ENCODE measurements at regions not wholly inside any gene's neighbourhood (a gene's known extent, or its start where the extent isn't known, plus 50 kb on each side); places are given as distances from the start of the nearest gene placed in this dataset.
A peak's percentile ranks its signal among the peaks of the same experiment; 100 is the strongest.

DNA sequence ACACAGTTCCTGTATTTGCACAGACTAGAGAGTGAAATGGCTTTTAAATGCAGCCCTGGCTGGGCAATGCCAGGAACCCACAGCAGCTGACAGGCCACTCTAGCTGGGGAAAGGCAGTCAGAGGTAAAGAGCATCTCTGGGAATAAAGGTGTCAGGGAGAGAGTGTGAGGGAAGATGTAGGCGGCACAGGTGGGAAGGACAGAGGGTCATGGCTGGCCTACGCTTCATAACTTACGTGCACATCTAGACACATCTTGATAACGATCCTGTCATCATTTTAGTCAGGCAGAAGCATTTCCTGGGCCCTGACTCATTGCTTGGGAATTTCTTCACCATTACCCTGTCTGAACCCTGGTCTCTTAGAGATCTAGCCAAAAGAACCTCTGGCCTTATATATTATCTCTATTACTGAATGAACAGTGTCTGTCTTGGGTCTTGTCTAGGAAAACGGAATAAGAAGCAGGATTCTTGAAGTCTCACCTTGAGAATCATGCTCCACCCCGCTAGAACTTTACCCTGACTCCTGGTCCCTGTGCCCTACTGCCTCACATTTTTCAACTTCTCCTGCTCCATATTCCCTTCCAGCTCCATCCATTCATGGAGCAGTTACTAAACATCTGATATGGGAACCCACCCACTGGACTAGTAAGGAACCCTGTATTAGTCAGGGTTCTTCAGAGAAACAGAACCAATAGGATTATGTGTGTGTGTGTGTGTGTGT lies 106.4 kb upstream of the ELL2 start:
- H3K4me3 ChIP-seq (ENCODE audit: low read depth, low read length) = no peak overlapping the region

DNA sequence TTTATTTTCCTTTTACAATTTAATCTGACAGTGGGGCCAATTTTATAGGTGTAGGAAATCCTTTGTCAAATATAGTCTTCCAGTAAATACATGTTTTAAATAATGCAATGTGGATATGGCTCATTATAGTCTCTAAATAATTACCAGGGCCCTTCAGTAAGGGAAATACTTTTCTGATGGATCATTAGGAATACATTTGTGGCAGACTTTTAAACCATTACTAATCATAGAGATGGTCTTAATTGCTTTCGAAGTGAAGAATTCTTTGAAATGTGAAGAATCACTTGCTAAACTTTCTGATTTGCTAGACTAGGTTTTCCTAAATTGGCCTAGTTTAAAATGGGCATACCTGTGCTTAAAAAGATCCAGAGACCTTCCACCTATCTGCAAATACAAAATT lies 105.6 kb upstream of the ELL2 start:
- H3K4me3 ChIP-seq (ENCODE audit: low read depth, low read length) = no peak overlapping the region
- TF ChIP-seq, protein P1, sequence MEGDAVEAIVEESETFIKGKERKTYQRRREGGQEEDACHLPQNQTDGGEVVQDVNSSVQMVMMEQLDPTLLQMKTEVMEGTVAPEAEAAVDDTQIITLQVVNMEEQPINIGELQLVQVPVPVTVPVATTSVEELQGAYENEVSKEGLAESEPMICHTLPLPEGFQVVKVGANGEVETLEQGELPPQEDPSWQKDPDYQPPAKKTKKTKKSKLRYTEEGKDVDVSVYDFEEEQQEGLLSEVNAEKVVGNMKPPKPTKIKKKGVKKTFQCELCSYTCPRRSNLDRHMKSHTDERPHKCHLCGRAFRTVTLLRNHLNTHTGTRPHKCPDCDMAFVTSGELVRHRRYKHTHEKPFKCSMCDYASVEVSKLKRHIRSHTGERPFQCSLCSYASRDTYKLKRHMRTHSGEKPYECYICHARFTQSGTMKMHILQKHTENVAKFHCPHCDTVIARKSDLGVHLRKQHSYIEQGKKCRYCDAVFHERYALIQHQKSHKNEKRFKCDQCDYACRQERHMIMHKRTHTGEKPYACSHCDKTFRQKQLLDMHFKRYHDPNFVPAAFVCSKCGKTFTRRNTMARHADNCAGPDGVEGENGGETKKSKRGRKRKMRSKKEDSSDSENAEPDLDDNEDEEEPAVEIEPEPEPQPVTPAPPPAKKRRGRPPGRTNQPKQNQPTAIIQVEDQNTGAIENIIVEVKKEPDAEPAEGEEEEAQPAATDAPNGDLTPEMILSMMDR (conservative IDR thresholded peaks at IDR 0.05; ENCODE audit: low read depth, low read length) = no peak
- DNase-seq (ENCODE audit: low read depth) = no peak

More for the DNA sequence above, 106.4 kb upstream of the ELL2 start:
- DNase-seq (ENCODE audit: low read depth) = peak; percentile 81
- TF ChIP-seq, protein P1 (conservative IDR thresholded peaks at IDR 0.05; ENCODE audit: low read depth, low read length) = no peak

DNA sequence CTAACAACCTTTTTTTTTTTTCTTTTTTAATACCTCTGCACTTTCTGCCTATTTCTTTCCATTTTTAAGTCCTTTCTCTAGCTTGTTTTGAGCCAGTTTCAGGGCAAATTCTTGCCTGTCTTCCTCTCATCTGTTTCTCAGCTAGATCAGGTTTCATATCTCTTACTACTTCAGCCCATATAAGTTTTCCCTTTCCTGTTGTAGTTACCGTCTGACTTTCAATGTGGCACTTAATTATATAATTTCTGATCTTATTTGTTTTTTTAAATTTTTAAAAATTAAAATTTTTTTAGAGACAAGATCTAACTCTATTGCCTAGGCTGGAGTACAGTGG lies 104.7 kb upstream of the ELL2 start:
- DNase-seq (ENCODE audit: low read depth) = no peak
- TF ChIP-seq, protein P1 (conservative IDR thresholded peaks at IDR 0.05; ENCODE audit: low read depth, low read length) = no peak

DNA sequence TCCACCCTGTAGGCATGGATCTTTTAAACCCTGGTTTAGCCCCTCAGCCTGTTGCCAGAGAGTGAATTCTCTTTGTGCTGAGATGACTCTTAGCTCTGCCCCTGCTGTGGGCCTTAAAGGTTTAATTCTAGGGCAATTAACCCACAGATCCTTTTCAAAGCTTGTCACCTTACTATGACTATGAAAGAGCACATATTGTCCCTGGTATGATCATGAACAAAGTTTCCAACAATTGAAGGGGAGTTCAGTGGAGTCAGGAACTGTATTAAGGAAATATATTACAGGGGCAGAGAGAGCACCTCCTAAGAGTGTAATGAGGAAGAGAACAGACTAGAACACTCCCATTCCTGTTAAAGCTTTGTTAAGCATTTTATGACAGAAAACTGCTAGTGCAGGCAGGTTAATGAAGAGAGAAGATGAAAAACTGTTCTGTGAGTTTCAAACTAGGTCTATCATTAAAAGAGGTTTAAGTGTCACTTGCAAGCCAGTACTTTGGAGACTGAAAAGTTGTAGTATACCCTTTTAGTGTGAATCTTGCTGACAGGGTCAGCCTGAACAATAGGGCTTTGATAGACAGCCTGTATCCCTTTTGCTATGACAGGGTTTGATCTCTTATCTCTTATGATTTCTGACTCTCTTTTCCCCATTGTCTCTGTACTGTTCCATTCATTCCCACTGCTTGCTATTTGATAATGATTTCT lies 104.2 kb upstream of the ELL2 start:
- no peak for DNase-seq (ENCODE audit: low read depth)
- TF ChIP-seq, protein P1 (conservative IDR thresholded peaks at IDR 0.05; ENCODE audit: low read depth, low read length) = no peak
- H3K4me3 ChIP-seq (ENCODE audit: low read depth, low read length) = no peak overlapping the region

More for the DNA sequence above, 104.7 kb upstream of the ELL2 start:
- no peak overlapping the region for H3K4me3 ChIP-seq (ENCODE audit: low read depth, low read length)

DNA sequence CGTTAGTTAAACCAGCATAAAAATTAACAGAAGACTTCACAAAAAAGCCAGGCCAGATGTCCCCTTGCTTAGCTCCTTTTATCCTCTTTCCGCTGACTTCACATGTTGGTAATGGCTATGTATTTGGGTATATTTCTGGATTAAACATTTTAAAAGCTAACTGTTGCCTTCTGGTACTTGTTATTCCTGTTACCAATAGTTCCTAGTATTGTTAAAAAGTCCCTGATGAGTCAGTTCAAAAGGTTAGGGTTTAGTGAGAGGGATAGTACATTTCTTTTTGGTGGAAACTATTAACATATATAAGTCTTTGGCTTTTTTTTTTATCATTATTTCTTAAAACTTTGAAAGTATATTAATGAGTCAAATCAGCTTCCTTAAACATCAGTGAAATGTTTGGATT lies 103.2 kb upstream of the ELL2 start:
- TF ChIP-seq, protein P1 (conservative IDR thresholded peaks at IDR 0.05; ENCODE audit: low read depth, low read length) = no peak
- no peak for DNase-seq (ENCODE audit: low read depth)
- H3K4me3 ChIP-seq (ENCODE audit: low read depth, low read length) = no peak overlapping the region

DNA sequence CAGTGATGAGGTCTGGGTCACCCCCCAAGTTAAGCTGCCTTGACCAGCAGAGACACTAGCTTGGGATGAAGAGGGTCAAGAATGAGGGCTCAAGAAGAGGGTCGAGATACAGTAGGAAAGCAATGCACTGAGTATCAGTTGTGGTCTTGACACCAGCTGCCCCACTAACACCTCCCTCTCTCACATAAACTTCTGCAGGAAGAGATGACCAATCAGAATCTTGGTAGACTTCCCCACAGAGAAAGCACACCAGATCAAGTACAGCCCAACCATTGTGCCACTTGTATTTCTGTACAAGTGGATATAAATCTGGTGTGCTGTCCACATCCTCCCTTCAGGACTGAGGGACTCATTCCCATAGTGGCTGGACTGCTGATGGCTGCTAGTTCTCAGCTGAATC lies 101.2 kb upstream of the ELL2 start:
- DNase-seq (ENCODE audit: low read depth) = no peak
- TF ChIP-seq, protein P1 (conservative IDR thresholded peaks at IDR 0.05; ENCODE audit: low read depth, low read length) = no peak

DNA sequence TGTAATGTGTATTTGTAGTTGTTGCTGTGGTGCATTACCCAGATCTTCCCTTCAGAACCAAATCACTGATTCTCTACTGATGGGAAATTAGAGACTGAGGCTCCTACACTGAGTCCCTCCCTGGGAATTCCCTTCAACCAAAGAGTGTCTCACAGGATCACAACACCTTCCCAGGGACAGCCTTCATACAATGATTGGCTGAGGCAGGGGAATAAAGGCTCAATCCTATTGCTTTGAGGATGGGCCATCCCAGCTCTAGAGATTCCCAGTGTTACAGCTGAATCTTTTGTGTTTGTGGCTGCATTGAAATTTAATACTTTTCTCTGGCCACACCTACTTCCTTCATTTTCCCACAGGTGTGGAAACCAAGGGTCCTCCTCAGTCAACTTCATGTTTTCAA lies 96.4 kb upstream of the ELL2 start:
- TF ChIP-seq, protein P1 (conservative IDR thresholded peaks at IDR 0.05; ENCODE audit: low read depth, low read length) = no peak
- DNase-seq (ENCODE audit: low read depth) = no peak
- H3K4me3 ChIP-seq (ENCODE audit: low read depth, low read length) = no peak overlapping the region

More for the DNA sequence above, 101.2 kb upstream of the ELL2 start:
- H3K4me3 ChIP-seq (ENCODE audit: low read depth, low read length) = no peak overlapping the region

Data from epithelial cell of proximal tubule (primary cell).